ENCODE measurements at regions not wholly inside any gene's neighbourhood (a gene's known extent, or its start where the extent isn't known, plus 50 kb on each side); places are given as distances from the start of the nearest gene placed in this dataset.

GRCh38 chr10:4688601-4689000 lies 137.4 kb upstream of the AKR1E2 start:
- no peak overlapping the region for H3K27ac ChIP-seq (replicated peaks)
- DNase-seq (ENCODE audit: low read depth in 1 of 2, low spot score in 1 of 2), result no peak

DNA sequence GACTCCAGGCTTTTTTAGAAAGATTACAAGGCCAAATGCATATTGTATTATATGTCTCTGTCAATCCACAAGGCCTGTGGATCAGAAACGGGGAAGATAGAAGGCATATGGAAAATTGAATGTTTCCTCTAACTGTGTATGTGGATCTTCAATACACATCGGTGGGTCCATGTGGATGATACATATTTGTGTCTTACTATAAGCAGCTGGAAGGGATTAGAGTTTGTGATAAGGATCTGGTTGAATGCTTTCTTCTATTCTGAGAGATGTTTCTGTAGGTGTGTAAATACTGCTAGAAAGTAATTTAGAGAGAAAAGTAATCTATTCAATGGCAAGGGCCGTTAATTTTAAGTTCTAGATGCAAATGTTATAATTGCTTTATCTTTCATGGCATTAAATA lies 137.8 kb upstream of the AKR1E2 start:
- TF ChIP-seq REST (IDR thresholded peaks at IDR 0.05; ENCODE audit: insufficient replicate concordance, low read depth) (no peak), SPI1 (IDR thresholded peaks at IDR 0.05; ENCODE audit: borderline replicate concordance, low read depth) (no peak), POLR2AphosphoS5 (IDR thresholded peaks at IDR 0.05; ENCODE audit: low read depth) (no peak), GABPA (IDR thresholded peaks at IDR 0.05; ENCODE audit: low read depth) (no peak)
- TF ChIP-seq, protein P1, sequence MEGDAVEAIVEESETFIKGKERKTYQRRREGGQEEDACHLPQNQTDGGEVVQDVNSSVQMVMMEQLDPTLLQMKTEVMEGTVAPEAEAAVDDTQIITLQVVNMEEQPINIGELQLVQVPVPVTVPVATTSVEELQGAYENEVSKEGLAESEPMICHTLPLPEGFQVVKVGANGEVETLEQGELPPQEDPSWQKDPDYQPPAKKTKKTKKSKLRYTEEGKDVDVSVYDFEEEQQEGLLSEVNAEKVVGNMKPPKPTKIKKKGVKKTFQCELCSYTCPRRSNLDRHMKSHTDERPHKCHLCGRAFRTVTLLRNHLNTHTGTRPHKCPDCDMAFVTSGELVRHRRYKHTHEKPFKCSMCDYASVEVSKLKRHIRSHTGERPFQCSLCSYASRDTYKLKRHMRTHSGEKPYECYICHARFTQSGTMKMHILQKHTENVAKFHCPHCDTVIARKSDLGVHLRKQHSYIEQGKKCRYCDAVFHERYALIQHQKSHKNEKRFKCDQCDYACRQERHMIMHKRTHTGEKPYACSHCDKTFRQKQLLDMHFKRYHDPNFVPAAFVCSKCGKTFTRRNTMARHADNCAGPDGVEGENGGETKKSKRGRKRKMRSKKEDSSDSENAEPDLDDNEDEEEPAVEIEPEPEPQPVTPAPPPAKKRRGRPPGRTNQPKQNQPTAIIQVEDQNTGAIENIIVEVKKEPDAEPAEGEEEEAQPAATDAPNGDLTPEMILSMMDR (IDR thresholded peaks at IDR 0.05; ENCODE audit: insufficient read depth, low read length), result no peak
- no peak for DNase-seq (ENCODE audit: low read depth in 1 of 2, low spot score in 1 of 2)
- Histone ChIP-seq H3K27me3 (ENCODE audit: insufficient read depth, poor library complexity, severe bottlenecking) (no peaks in the 10 kb centered on the region), H3K4me3 (replicated peaks; ENCODE audit: insufficient read depth, low read length) (no peak overlapping the region), H3K27ac (replicated peaks) (no peak overlapping the region)

More at GRCh38 chr10:4688601-4689000, 137.4 kb upstream of the AKR1E2 start:
- Histone ChIP-seq H3K4me3 (replicated peaks; ENCODE audit: insufficient read depth, low read length) (no peak overlapping the region), H3K27me3 (ENCODE audit: insufficient read depth, poor library complexity, severe bottlenecking) (no peaks in the 10 kb centered on the region)
- TF ChIP-seq SPI1 (IDR thresholded peaks at IDR 0.05; ENCODE audit: borderline replicate concordance, low read depth), result no peak
- no peak for TF ChIP-seq REST (IDR thresholded peaks at IDR 0.05; ENCODE audit: insufficient replicate concordance, low read depth)
- TF ChIP-seq GABPA (IDR thresholded peaks at IDR 0.05; ENCODE audit: low read depth), result no peak
- TF ChIP-seq POLR2AphosphoS5 (IDR thresholded peaks at IDR 0.05; ENCODE audit: low read depth), result no peak

- TF ChIP-seq GABPA (IDR thresholded peaks at IDR 0.05; ENCODE audit: low read depth) (no peak), SPI1 (IDR thresholded peaks at IDR 0.05; ENCODE audit: borderline replicate concordance, low read depth) (no peak), REST (IDR thresholded peaks at IDR 0.05; ENCODE audit: insufficient replicate concordance, low read depth) (no peak), POLR2AphosphoS5 (IDR thresholded peaks at IDR 0.05; ENCODE audit: low read depth) (no peak)
- TF ChIP-seq, protein P1 (IDR thresholded peaks at IDR 0.05; ENCODE audit: insufficient read depth, low read length), result no peak
- no peak overlapping the region for H3K27ac ChIP-seq (replicated peaks)
- H3K27me3 ChIP-seq (ENCODE audit: insufficient read depth, poor library complexity, severe bottlenecking), result no peaks in the 10 kb centered on the region
- no peak for DNase-seq (ENCODE audit: low read depth in 1 of 2, low spot score in 1 of 2)
- no peak overlapping the region for H3K4me3 ChIP-seq (replicated peaks; ENCODE audit: insufficient read depth, low read length)
Measured at GRCh38 chr10:4687397-4687796, 138.6 kb upstream of the AKR1E2 start.
